Prostate gland (tissue), 2 donors: ENCODE measurements at regions not wholly inside any gene's neighbourhood (a gene's known extent, or its start where the extent isn't known, plus 50 kb on each side); places are given as distances from the start of the nearest gene placed in this dataset.

Experiments used
- DNase-seq: peaks from one replicate; pipeline ENCODE4 v3.0.0-alpha.2; 2019; ENCODE audit warnings: low spot score
- H3K27ac ChIP-seq, 2 donors: fragments of 200-600 bp; sonication (generic); 2 replicates each; pipeline ENCODE4 v1.5.1; 2017 to 2019
- H3K27me3 ChIP-seq: fragments of 200-600 bp; sonication (generic); replicated peaks from 2 replicates; pipeline ENCODE4 v1.5.1; 2019; ENCODE audit not compliant: insufficient read depth
- H3K36me3 ChIP-seq, 2 donors: fragments of 200-600 bp; sonication (generic); 1 replicate in 1 of 2; 2 replicates in 1 of 2; pipeline versions ENCODE4 v1.5.1 to v1.8.1; 2017 to 2019
- H3K4me1 ChIP-seq: fragments of 200-600 bp; sonication (generic); replicated peaks from 2 replicates; pipeline ENCODE4 v1.5.1; 2019
- H3K4me3 ChIP-seq, 2 donors: fragments of 200-600 bp; sonication (generic); 2 replicates each; pipeline ENCODE4 v1.5.1; 2017 to 2019
- H3K9me3 ChIP-seq: fragments of 200-600 bp; sonication (generic); 2 replicates; pipeline ENCODE4 v1.5.1; 2017
- POLR2A ChIP-seq: fragments of 450-650 bp; IDR thresholded peaks from one replicate; pipeline ENCODE4 v1.6.1; 2016; ENCODE audit warnings: antibody characterized with exemption, mild to moderate bottlenecking
- POLR2AphosphoS5 ChIP-seq: sonication (generic); formaldehyde crosslinking; IDR thresholded peaks from one replicate; pipeline ENCODE4 v1.6.1; 2017; ENCODE audit warnings: antibody characterized with exemption
- WGBS: methylation state at CpG from one replicate; pipeline ENCODE4 v1.1.5; 2018; 5-methylcytosine and 5-hydroxymethylcytosine counted together
- intact Hi-C: fragments of 100-400 bp; cut with DNase I; formaldehyde crosslinking; loops from one replicate; pipeline ENCODE4 v1.14.2; 2022
- TF ChIP-seq, protein P1 (sequence below), 4 experiments: fragments of 200-600 bp in 2 of 4; fragments of 450-650 bp in 2 of 4; sonication (generic) in 2 of 4; IDR thresholded peaks; 1 replicate in 3 of 4; 2 replicates in 1 of 4; pipeline ENCODE4 v1.5.1; 2016 to 2019; ENCODE audit warnings: antibody characterized with exemption in 4 of 4, mild to moderate bottlenecking in 2 of 4, moderate library complexity in 2 of 4

DNA sequence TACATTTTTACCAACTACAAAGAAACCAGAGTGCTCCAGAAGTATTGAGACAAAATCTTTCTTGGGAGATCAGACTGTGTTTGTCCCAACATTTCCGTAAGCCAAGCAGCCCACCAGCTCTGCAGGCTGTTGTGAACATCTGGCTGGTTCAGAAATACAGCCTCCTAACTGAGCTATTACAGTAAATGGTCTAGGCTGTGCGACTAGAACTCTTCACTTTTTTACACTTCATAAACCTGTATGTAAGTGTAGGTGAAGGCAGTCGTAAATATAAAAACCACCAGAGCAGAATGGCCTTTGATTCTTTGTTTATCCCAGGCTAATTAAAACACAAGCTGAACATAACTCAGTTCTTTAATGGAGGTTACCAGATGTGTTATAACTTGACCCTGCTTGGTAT lies 235.3 kb downstream of the ARRDC4 start:
- Histone ChIP-seq H3K36me3 (no peaks in the 10 kb centered on the region), H3K27me3 (no peaks in the 10 kb centered on the region), H3K27ac (no peak overlapping the region), H3K9me3 (no peaks in the 10 kb centered on the region), H3K4me3 (no peak overlapping the region), H3K4me1 (no peaks in the 10 kb centered on the region)
- no peak for DNase-seq
- intact Hi-C loops, result no loop called here
- TF ChIP-seq, protein P1, sequence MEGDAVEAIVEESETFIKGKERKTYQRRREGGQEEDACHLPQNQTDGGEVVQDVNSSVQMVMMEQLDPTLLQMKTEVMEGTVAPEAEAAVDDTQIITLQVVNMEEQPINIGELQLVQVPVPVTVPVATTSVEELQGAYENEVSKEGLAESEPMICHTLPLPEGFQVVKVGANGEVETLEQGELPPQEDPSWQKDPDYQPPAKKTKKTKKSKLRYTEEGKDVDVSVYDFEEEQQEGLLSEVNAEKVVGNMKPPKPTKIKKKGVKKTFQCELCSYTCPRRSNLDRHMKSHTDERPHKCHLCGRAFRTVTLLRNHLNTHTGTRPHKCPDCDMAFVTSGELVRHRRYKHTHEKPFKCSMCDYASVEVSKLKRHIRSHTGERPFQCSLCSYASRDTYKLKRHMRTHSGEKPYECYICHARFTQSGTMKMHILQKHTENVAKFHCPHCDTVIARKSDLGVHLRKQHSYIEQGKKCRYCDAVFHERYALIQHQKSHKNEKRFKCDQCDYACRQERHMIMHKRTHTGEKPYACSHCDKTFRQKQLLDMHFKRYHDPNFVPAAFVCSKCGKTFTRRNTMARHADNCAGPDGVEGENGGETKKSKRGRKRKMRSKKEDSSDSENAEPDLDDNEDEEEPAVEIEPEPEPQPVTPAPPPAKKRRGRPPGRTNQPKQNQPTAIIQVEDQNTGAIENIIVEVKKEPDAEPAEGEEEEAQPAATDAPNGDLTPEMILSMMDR (IDR thresholded peaks at IDR 0.05), result no peak
- TF ChIP-seq POLR2AphosphoS5, result no peak
- no peak for TF ChIP-seq POLR2A
- 42% methylated on average over 3 of the region's 3 CpGs for WGBS

DNA sequence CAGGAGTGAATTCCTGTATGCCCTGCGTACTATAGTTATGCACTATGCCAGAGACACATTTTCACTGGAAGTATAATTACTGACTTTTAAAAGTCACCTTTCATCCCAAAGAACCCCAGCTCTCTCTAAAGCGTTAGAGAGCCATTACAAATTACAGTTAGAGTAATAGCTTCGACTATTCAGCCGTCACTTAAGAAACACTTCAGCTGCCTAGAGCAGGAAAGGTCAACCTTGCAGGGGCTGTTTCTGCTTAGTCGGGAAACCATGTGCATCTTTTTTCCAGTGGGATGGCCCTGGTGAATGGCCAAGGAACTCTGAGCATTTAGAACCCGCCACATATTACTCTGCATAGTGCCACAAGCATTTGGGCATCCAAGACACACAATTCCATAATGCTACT lies 235.9 kb downstream of the ARRDC4 start:
- Histone ChIP-seq H3K27me3 (no peaks in the 10 kb centered on the region), H3K4me3 (no peak overlapping the region), H3K36me3 (no peaks in the 10 kb centered on the region), H3K4me1 (no peaks in the 10 kb centered on the region), H3K9me3 (no peaks in the 10 kb centered on the region), H3K27ac (no peak overlapping the region)
- TF ChIP-seq, protein P1 (IDR thresholded peaks at IDR 0.05), result no peak
- no peak for TF ChIP-seq POLR2A
- 51% methylated on average over 6 of the region's 6 CpGs for WGBS
- intact Hi-C loops, result no loop called here
- DNase-seq, result no peak

DNA sequence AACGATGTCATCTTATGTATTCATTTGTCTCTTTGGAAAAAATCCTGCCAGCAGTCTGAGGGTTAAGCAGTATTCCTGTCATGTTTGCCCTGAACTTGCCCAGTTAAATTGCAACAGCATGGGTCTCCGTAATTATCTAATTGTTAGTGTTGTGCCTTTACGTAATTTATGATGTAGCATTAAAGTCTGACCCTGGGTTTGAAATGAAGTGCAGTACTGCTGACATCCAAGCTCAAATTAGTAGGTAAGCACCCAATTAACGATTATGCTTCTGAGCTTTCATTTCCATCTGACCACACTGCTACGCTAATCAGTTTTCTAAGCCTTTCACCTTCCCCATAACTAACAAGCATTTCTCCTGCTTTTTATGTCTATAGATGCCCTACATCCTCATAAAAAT lies 241.8 kb downstream of the ARRDC4 start:
- Histone ChIP-seq H3K9me3 (no peaks in the 10 kb centered on the region), H3K4me3 (no peak overlapping the region), H3K27me3 (peaks cover 2% of the 10 kb centered on the region), H3K27ac (no peak overlapping the region), H3K4me1 (no peaks in the 10 kb centered on the region), H3K36me3 (no peaks in the 10 kb centered on the region)
- no peak for DNase-seq
- WGBS, result 29% methylated on average over 5 of the region's 5 CpGs
- intact Hi-C loops, result no loop called here
- TF ChIP-seq POLR2AphosphoS5 (no peak), POLR2A (no peak)
- TF ChIP-seq, protein P1 (IDR thresholded peaks at IDR 0.05), result no peak

DNA sequence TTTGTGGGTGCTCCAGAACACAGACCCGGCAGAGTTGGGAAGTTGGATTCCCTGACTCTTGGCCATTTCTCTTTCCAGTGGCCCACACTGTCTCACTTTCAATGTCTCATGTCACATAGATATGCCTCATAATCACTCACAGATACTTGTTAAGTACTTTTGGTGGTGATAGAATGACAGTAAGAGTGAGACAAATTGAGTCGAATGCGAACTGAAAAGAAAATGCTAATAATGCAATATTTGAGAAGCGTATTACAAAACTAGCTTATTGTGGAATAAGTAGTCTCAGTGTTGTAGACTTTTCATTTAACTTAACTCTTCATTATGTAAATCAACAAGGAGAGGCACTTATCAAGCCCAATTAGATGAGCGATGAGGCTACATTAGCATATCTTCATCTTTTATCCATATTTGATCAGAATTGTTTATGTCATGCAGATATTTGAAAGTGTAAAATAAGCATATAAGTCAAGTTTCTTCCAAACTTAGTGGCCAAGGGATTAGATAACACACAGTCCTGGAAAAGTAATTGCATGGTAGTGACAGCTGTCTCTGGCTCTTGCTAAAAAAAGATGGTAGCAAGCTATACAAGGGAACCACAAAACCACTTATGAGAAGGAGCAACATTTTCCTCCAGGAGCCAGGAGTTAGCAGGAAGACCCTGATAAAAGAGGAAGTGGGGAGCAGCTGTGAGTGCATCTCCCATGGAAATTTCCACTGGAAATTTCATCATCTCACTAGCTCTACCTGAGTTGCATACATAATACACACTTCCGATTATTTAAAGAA lies 243.6 kb downstream of the ARRDC4 start:
- intact Hi-C loops, result no loop called here
- Histone ChIP-seq H3K4me1 (no peaks in the 10 kb centered on the region), H3K27me3 (peaks cover 2% of the 10 kb centered on the region), H3K27ac (no peak overlapping the region), H3K9me3 (no peaks in the 10 kb centered on the region), H3K36me3 (no peaks in the 10 kb centered on the region), H3K4me3 (no peak overlapping the region)
- TF ChIP-seq, protein P1 (IDR thresholded peaks at IDR 0.05), result no peak
- TF ChIP-seq POLR2AphosphoS5 (no peak), POLR2A (no peak)
- WGBS, result 91% methylated on average over 6 of the region's 6 CpGs
- no peak for DNase-seq

DNA sequence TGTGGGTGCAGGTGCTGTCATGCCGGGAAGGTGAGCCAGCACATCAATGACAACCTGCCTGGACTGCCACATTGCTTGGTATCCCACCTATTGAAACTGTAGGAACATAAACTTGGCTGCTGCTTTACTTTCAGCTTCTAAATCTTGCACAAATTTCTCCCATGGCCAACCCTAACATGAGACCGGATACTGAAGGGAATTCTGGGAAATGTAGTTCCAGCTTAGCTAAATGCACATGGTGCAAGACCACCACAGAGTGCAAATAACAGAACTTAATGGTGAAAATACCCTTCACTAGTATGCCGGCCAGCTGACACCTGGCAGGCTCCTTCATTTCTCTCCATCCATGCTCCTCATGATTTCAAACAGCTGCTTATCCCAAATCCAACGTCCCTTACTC lies 247.4 kb downstream of the ARRDC4 start:
- Histone ChIP-seq H3K4me3 (no peak overlapping the region), H3K27me3 (peaks cover 2% of the 10 kb centered on the region), H3K9me3 (no peaks in the 10 kb centered on the region), H3K36me3 (no peaks in the 10 kb centered on the region), H3K4me1 (no peaks in the 10 kb centered on the region), H3K27ac (no peak overlapping the region)
- DNase-seq, result no peak
- TF ChIP-seq POLR2AphosphoS5 (no peak), POLR2A (no peak)
- TF ChIP-seq, protein P1 (IDR thresholded peaks at IDR 0.05), result no peak
- intact Hi-C loops, result no loop called here
- 72% methylated on average over 4 of the region's 4 CpGs for WGBS
